Duodenal mucosa (tissue), 2 donors: ENCODE measurements at regions not wholly inside any gene's neighbourhood (a gene's known extent, or its start where the extent isn't known, plus 50 kb on each side); places are given as distances from the start of the nearest gene placed in this dataset.

Experiments used
- H3K27ac ChIP-seq: one replicate; pipeline ENCODE4 v1.7.0; 2013; ENCODE audit warnings: low read depth, low read length
- H3K27me3 ChIP-seq, 2 donors: one replicate each; pipeline ENCODE4 v1.7.0; 2013; ENCODE audit warnings: low read length in 2 of 2, control low read depth in 1 of 2; ENCODE audit not compliant: insufficient read depth in 2 of 2, control insufficient read depth in 1 of 2
- H3K36me3 ChIP-seq, 2 donors: one replicate each; pipeline ENCODE4 v1.7.0; 2013; ENCODE audit warnings: low read length in 2 of 2, control low read depth in 1 of 2; ENCODE audit not compliant: insufficient read depth in 2 of 2, control insufficient read depth in 1 of 2
- H3K4me1 ChIP-seq, 2 donors: one replicate each; pipeline ENCODE4 v1.7.0; 2013; ENCODE audit warnings: low read length in 2 of 2, control low read depth in 1 of 2; ENCODE audit not compliant: insufficient read depth in 2 of 2, control insufficient read depth in 1 of 2
- H3K4me3 ChIP-seq, 2 donors: one replicate each; pipeline ENCODE4 v1.7.0; 2013; ENCODE audit warnings: low read length in 2 of 2, low read depth in 1 of 2
- H3K9ac ChIP-seq, 2 donors: one replicate each; pipeline ENCODE4 v1.7.0; 2013; ENCODE audit warnings: low read length in 2 of 2, low read depth in 1 of 2
- H3K9me3 ChIP-seq, 2 donors: one replicate each; pipeline ENCODE4 v1.7.0; 2013; ENCODE audit warnings: low read length in 2 of 2, control low read depth in 1 of 2; ENCODE audit not compliant: control insufficient read depth in 1 of 2

- H3K36me3 ChIP-seq: no peaks in the 10 kb centered on the region
- no peaks in the 10 kb centered on the region for H3K27me3 ChIP-seq
- H3K27ac ChIP-seq: no peak overlapping the region
- peaks cover 0 to 3% of the 10 kb centered on the region in 2 donors for H3K9me3 ChIP-seq
- no peak overlapping the region for H3K9ac ChIP-seq
- H3K4me1 ChIP-seq: no peaks in the 10 kb centered on the region
- H3K4me3 ChIP-seq: no peak overlapping the region
Measured at GRCh38 chr5:126070481-126070880, 352.7 kb upstream of the GRAMD2B start.

- Histone ChIP-seq H3K27me3 (no peaks in the 10 kb centered on the region), H3K9me3 (peaks cover 0 to 3% of the 10 kb centered on the region in 2 donors), H3K27ac (no peak overlapping the region), H3K4me1 (no peaks in the 10 kb centered on the region), H3K36me3 (no peaks in the 10 kb centered on the region), H3K4me3 (no peak overlapping the region), H3K9ac (no peak overlapping the region)
Measured at GRCh38 chr5:126074538-126074937, 348.7 kb upstream of the GRAMD2B start.

- no peak overlapping the region for H3K9ac ChIP-seq
- no peaks in the 10 kb centered on the region for H3K4me1 ChIP-seq
- no peaks in the 10 kb centered on the region for H3K27me3 ChIP-seq
- no peak overlapping the region for H3K4me3 ChIP-seq
- peaks cover 0 to 2% of the 10 kb centered on the region in 2 donors for H3K9me3 ChIP-seq
- H3K36me3 ChIP-seq: no peaks in the 10 kb centered on the region
- H3K27ac ChIP-seq: no peak overlapping the region
Measured at GRCh38 chr5:126079266-126079665, 343.9 kb upstream of the GRAMD2B start.

GRCh38 chr5:126081209-126081608 is 342.0 kb upstream of the GRAMD2B start:
- H3K27me3 ChIP-seq: no peaks in the 10 kb centered on the region
- no peak overlapping the region for H3K9ac ChIP-seq
- H3K36me3 ChIP-seq: no peaks in the 10 kb centered on the region
- peaks cover 0 to 2% of the 10 kb centered on the region in 2 donors for H3K9me3 ChIP-seq
- no peak overlapping the region for H3K4me3 ChIP-seq
- H3K27ac ChIP-seq: no peak overlapping the region
- H3K4me1 ChIP-seq: no peaks in the 10 kb centered on the region

GRCh38 chr5:126093041-126093440 is 330.2 kb upstream of the GRAMD2B start:
- H3K4me3 ChIP-seq: no peak overlapping the region
- no peaks in the 10 kb centered on the region for H3K4me1 ChIP-seq
- H3K27ac ChIP-seq: no peak overlapping the region
- no peaks in the 10 kb centered on the region for H3K9me3 ChIP-seq
- H3K27me3 ChIP-seq: no peaks in the 10 kb centered on the region
- H3K9ac ChIP-seq: no peak overlapping the region
- no peaks in the 10 kb centered on the region for H3K36me3 ChIP-seq

GRCh38 chr5:126093718-126094117 is 329.5 kb upstream of the GRAMD2B start:
- Histone ChIP-seq H3K36me3 (no peaks in the 10 kb centered on the region), H3K27me3 (no peaks in the 10 kb centered on the region), H3K27ac (no peak overlapping the region), H3K9ac (no peak overlapping the region), H3K4me3 (no peak overlapping the region), H3K4me1 (no peaks in the 10 kb centered on the region), H3K9me3 (no peaks in the 10 kb centered on the region)

- H3K36me3 ChIP-seq: no peaks in the 10 kb centered on the region
- no peaks in the 10 kb centered on the region for H3K4me1 ChIP-seq
- H3K9me3 ChIP-seq: no peaks in the 10 kb centered on the region
- no peak overlapping the region for H3K4me3 ChIP-seq
- no peak overlapping the region for H3K27ac ChIP-seq
- H3K9ac ChIP-seq: no peak overlapping the region
- no peaks in the 10 kb centered on the region for H3K27me3 ChIP-seq
Measured at GRCh38 chr5:126094991-126095390, 328.2 kb upstream of the GRAMD2B start.

- Histone ChIP-seq H3K4me3 (no peak overlapping the region), H3K4me1 (no peaks in the 10 kb centered on the region), H3K27ac (no peak overlapping the region), H3K27me3 (no peaks in the 10 kb centered on the region), H3K9me3 (no peaks in the 10 kb centered on the region), H3K9ac (no peak overlapping the region), H3K36me3 (no peaks in the 10 kb centered on the region)
Measured at GRCh38 chr5:126096442-126097006, 326.7 kb upstream of the GRAMD2B start.

GRCh38 chr5:126097876-126098275 is 325.3 kb upstream of the GRAMD2B start:
- Histone ChIP-seq H3K27ac (no peak overlapping the region), H3K36me3 (no peaks in the 10 kb centered on the region), H3K9ac (no peak overlapping the region), H3K4me3 (no peak overlapping the region), H3K9me3 (no peaks in the 10 kb centered on the region), H3K27me3 (no peaks in the 10 kb centered on the region), H3K4me1 (no peaks in the 10 kb centered on the region)

- Histone ChIP-seq H3K4me1 (no peaks in the 10 kb centered on the region), H3K9me3 (no peaks in the 10 kb centered on the region), H3K4me3 (no peak overlapping the region), H3K9ac (no peak overlapping the region), H3K36me3 (no peaks in the 10 kb centered on the region), H3K27ac (no peak overlapping the region), H3K27me3 (no peaks in the 10 kb centered on the region)
Measured at GRCh38 chr5:126098330-126099017, 324.7 kb upstream of the GRAMD2B start.
